C4-2B (cell line): ENCODE measurements at regions not wholly inside any gene's neighbourhood (a gene's known extent, or its start where the extent isn't known, plus 50 kb on each side); places are given as distances from the start of the nearest gene placed in this dataset.

Source experiments
- ZFX ChIP-seq: fragments of 450-650 bp; IDR thresholded peaks from 2 replicates; pipeline ENCODE4 v1.6.1; 2017
- TF ChIP-seq, protein P1 (sequence below): fragments of 450-650 bp; conservative IDR thresholded peaks from 2 replicates; pipeline ENCODE4 v1.5.1; 2017; ENCODE audit warnings: mild to moderate bottlenecking

DNA sequence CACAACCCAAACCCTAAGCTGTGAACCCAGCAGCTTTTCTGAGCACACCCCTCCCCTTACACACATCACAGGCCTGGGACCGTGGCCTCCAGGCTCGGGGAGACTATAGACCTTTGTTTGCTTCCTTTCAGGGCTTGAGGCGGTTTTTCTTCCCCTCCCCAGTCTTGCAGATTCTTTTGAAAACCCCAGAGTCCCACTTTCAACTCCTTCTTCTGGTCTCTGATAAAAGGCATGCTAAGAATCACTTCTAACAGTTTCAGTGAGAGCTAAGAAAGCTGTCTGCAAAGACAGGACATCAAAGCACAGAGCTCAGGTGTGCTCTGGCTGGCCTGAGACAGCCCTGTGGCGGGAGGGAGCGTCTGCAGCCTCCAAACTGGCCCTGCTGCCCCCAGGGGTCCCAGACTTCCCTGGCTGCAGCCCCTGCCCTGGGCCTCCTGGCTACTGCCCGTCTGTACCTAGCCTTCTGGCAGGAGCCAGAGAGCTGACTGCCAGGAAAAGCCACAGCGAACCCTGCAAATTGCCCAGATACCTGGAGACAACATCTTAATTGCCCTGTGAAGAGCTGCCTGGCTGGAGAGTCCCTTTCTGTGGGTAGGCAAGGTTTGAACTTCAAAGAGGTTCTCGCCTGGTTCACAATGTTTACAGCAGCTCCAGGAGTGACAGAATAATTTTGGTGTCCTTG, 138.9 kb downstream of the GADD45G start:
- TF ChIP-seq, protein P1, sequence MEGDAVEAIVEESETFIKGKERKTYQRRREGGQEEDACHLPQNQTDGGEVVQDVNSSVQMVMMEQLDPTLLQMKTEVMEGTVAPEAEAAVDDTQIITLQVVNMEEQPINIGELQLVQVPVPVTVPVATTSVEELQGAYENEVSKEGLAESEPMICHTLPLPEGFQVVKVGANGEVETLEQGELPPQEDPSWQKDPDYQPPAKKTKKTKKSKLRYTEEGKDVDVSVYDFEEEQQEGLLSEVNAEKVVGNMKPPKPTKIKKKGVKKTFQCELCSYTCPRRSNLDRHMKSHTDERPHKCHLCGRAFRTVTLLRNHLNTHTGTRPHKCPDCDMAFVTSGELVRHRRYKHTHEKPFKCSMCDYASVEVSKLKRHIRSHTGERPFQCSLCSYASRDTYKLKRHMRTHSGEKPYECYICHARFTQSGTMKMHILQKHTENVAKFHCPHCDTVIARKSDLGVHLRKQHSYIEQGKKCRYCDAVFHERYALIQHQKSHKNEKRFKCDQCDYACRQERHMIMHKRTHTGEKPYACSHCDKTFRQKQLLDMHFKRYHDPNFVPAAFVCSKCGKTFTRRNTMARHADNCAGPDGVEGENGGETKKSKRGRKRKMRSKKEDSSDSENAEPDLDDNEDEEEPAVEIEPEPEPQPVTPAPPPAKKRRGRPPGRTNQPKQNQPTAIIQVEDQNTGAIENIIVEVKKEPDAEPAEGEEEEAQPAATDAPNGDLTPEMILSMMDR = no peak
- TF ChIP-seq ZFX = no peak
